HG03060 (cell line): ENCODE measurements at regions not wholly inside any gene's neighbourhood (a gene's known extent, or its start where the extent isn't known, plus 50 kb on each side); places are given as distances from the start of the nearest gene placed in this dataset.
"Not testable (repeated sequence)": the region's sequence is repeated elsewhere in the genome, so short reads cannot be mapped to it uniquely, and the experiment has no call there.

Source experiments
- ATAC-seq: cut with Tn5 transposase; IDR thresholded peaks from one replicate; pipeline ENCODE4 v1.9.1; 2021; ENCODE audit warnings: low read depth, moderate number of reproducible peaks; ENCODE audit not compliant: unreplicated experiment

- no peak for ATAC-seq
These were observed 462.8 kb upstream of the NFIA start for GRCh38 chr1:60619581-60619980.

GRCh38 chr1:60615666-60616065 lies 466.7 kb upstream of the NFIA start:
- ATAC-seq, result no peak

- no peak for ATAC-seq
These were observed 469.6 kb upstream of the NFIA start for GRCh38 chr1:60612790-60613189.

- ATAC-seq, result not testable (repeated sequence)
These were observed 475.4 kb upstream of the NFIA start for GRCh38 chr1:60606921-60607320.

GRCh38 chr1:60600532-60600931 lies 481.8 kb upstream of the NFIA start:
- no peak for ATAC-seq

- ATAC-seq, result no peak
These were observed 482.8 kb upstream of the NFIA start for GRCh38 chr1:60599574-60599973.

GRCh38 chr1:60598041-60598910 lies 484.1 kb upstream of the NFIA start:
- ATAC-seq, result no peak

GRCh38 chr1:60596791-60597750 lies 485.3 kb upstream of the NFIA start:
- no peak for ATAC-seq

GRCh38 chr1:60591583-60591982 lies 490.8 kb upstream of the NFIA start:
- no peak for ATAC-seq

GRCh38 chr1:60589916-60590315 lies 492.4 kb upstream of the NFIA start:
- ATAC-seq, result no peak

- ATAC-seq, result no peak
These were observed 493.2 kb upstream of the NFIA start for GRCh38 chr1:60589046-60589748.

GRCh38 chr1:60584371-60584770 lies 498.0 kb upstream of the NFIA start:
- ATAC-seq, result no peak

- ATAC-seq, result no peak
These were observed 498.7 kb upstream of the NFIA start for GRCh38 chr1:60583696-60584095.

- ATAC-seq, result no peak
These were observed 500.7 kb upstream of the NFIA start for GRCh38 chr1:60581455-60582220.

GRCh38 chr1:60577029-60577428 lies 503.5 kb upstream of the C1orf87 start:
- no peak for ATAC-seq

- ATAC-seq, result no peak
These were observed 501.9 kb upstream of the C1orf87 start for GRCh38 chr1:60575326-60575977.

GRCh38 chr1:60573726-60574409 lies 500.3 kb upstream of the C1orf87 start:
- no peak for ATAC-seq

GRCh38 chr1:60573121-60573520 lies 499.6 kb upstream of the C1orf87 start:
- ATAC-seq, result no peak

GRCh38 chr1:60572378-60572777 lies 498.8 kb upstream of the C1orf87 start:
- no peak for ATAC-seq
